DOHH2 (cell line): ENCODE measurements at regions not wholly inside any gene's neighbourhood (a gene's known extent, or its start where the extent isn't known, plus 50 kb on each side); places are given as distances from the start of the nearest gene placed in this dataset.

Experiments
- H3F3A ChIP-seq: fragments of 200-600 bp; sonication (generic), shearing (Covaris generic); 2 replicates; pipeline ENCODE4 v1.6.0; 2016; ENCODE audit warnings: antibody characterized with exemption, mild to moderate bottlenecking; ENCODE audit not compliant: control insufficient read depth, insufficient read depth
- H3K27ac ChIP-seq: fragments of 200-600 bp; sonication (generic); 2 replicates; pipeline ENCODE4 v1.5.1; 2014; ENCODE audit warnings: low read depth, mild to moderate bottlenecking, low read length, moderate library complexity
- H3K27me3 ChIP-seq: fragments of 200-600 bp; sonication (generic); 2 replicates; pipeline ENCODE4 v1.6.1; 2014; ENCODE audit warnings: mild to moderate bottlenecking, low read length, mixed read lengths; ENCODE audit not compliant: control insufficient read depth
- H3K36me3 ChIP-seq: fragments of 200-600 bp; sonication (generic); 2 replicates; pipeline ENCODE4 v1.6.1; 2014; ENCODE audit warnings: mild to moderate bottlenecking, low read length, moderate library complexity, mixed read lengths; ENCODE audit not compliant: control insufficient read depth
- H3K4me1 ChIP-seq: fragments of 200-600 bp; sonication (generic); 2 replicates; pipeline ENCODE4 v1.6.1; 2014; ENCODE audit warnings: mild to moderate bottlenecking, low read length, mixed read lengths; ENCODE audit not compliant: control insufficient read depth
- H3K4me2 ChIP-seq: fragments of 200-600 bp; sonication (generic); 2 replicates; pipeline ENCODE4 v1.6.0; 2014; ENCODE audit warnings: mild to moderate bottlenecking, low read length, moderate library complexity
- H3K4me3 ChIP-seq: fragments of 200-600 bp; sonication (generic); 2 replicates; pipeline ENCODE4 v1.5.1; 2014; ENCODE audit warnings: mild to moderate bottlenecking, low read length, mixed read lengths
- H3K79me2 ChIP-seq: fragments of 200-600 bp; sonication (generic); 2 replicates; pipeline ENCODE4 v1.6.1; 2014; ENCODE audit warnings: mild to moderate bottlenecking, low read length, mixed read lengths; ENCODE audit not compliant: control insufficient read depth
- H3K9me2 ChIP-seq: fragments of 200-600 bp; sonication (generic); replicated peaks from 2 replicates; pipeline ENCODE4 v1.6.1; 2014; ENCODE audit warnings: mild to moderate bottlenecking, low read length, mixed read lengths; ENCODE audit not compliant: control insufficient read depth
- H3K9me3 ChIP-seq: fragments of 200-600 bp; sonication (generic); 2 replicates; pipeline ENCODE4 v1.6.1; 2014; ENCODE audit warnings: antibody characterized with exemption, low read length, mixed read lengths; ENCODE audit not compliant: control insufficient read depth, insufficient read depth
- H4K20me1 ChIP-seq: fragments of 200-600 bp; sonication (generic); 2 replicates; pipeline ENCODE4 v1.6.0; 2014; ENCODE audit warnings: low read depth, mild to moderate bottlenecking, antibody characterized with exemption, low read length, moderate library complexity; ENCODE audit not compliant: control insufficient read depth, insufficient read depth
- CTCF ChIP-seq: fragments of 200-600 bp; sonication (generic); IDR thresholded peaks from one replicate; pipeline ENCODE4 v1.5.1; 2014; ENCODE audit warnings: antibody characterized with exemption, mild to moderate bottlenecking, low read depth, low read length; ENCODE audit not compliant: poor library complexity, severe bottlenecking
- EZH2phosphoT487 ChIP-seq: fragments of 200-600 bp; sonication (generic); IDR thresholded peaks from 2 replicates; pipeline ENCODE4 v1.6.1; 2017; ENCODE audit warnings: borderline replicate concordance, mild to moderate bottlenecking, antibody characterized with exemption, low read length, moderate library complexity, mixed read lengths

- no peaks in the 10 kb centered on the region for H3K79me2 ChIP-seq
- no peaks in the 10 kb centered on the region for H3K9me3 ChIP-seq
- no peaks in the 10 kb centered on the region for H3K9me2 ChIP-seq
- no peak overlapping the region for H3K4me3 ChIP-seq
- no peaks in the 10 kb centered on the region for H3F3A ChIP-seq
- H3K4me2 ChIP-seq: no peak overlapping the region
- no peaks in the 10 kb centered on the region for H3K27me3 ChIP-seq
- H4K20me1 ChIP-seq: no peaks in the 10 kb centered on the region
- no peaks in the 10 kb centered on the region for H3K36me3 ChIP-seq
- no peak overlapping the region for H3K27ac ChIP-seq
- no peaks in the 10 kb centered on the region for H3K4me1 ChIP-seq
- TF ChIP-seq CTCF: no peak
- no peak for TF ChIP-seq EZH2phosphoT487
These were observed 242.2 kb downstream of the FMR1NB start for GRCh38 chrX:148223361-148223760.

- no peak overlapping the region for H3K4me2 ChIP-seq
- H3K27ac ChIP-seq: no peak overlapping the region
- no peaks in the 10 kb centered on the region for H3F3A ChIP-seq
- TF ChIP-seq EZH2phosphoT487: no peak
- no peak for TF ChIP-seq CTCF
- H3K79me2 ChIP-seq: no peaks in the 10 kb centered on the region
- no peaks in the 10 kb centered on the region for H3K9me2 ChIP-seq
- no peaks in the 10 kb centered on the region for H3K4me1 ChIP-seq
- no peaks in the 10 kb centered on the region for H4K20me1 ChIP-seq
- no peaks in the 10 kb centered on the region for H3K27me3 ChIP-seq
- no peak overlapping the region for H3K4me3 ChIP-seq
- no peaks in the 10 kb centered on the region for H3K9me3 ChIP-seq
- H3K36me3 ChIP-seq: no peaks in the 10 kb centered on the region
These were observed 247.4 kb downstream of the FMR1NB start for GRCh38 chrX:148228521-148228920.

GRCh38 chrX:148229801-148230303, 248.7 kb downstream of the FMR1NB start:
- Histone ChIP-seq H3K27ac (no peak overlapping the region), H3K4me3 (no peak overlapping the region), H3K4me1 (no peaks in the 10 kb centered on the region), H3K4me2 (no peak overlapping the region), H3F3A (no peaks in the 10 kb centered on the region), H4K20me1 (no peaks in the 10 kb centered on the region), H3K79me2 (no peaks in the 10 kb centered on the region), H3K9me2 (no peaks in the 10 kb centered on the region), H3K36me3 (no peaks in the 10 kb centered on the region), H3K9me3 (no peaks in the 10 kb centered on the region), H3K27me3 (no peaks in the 10 kb centered on the region)
- no peak for TF ChIP-seq CTCF
- no peak for TF ChIP-seq EZH2phosphoT487
